ENCODE measurements at regions not wholly inside any gene's neighbourhood (a gene's known extent, or its start where the extent isn't known, plus 50 kb on each side); places are given as distances from the start of the nearest gene placed in this dataset.

- TF ChIP-seq MAX (IDR thresholded peaks at IDR 0.05): no peak
- TF ChIP-seq ZBTB7A (IDR thresholded peaks at IDR 0.05; ENCODE audit: low read depth): no peak
- TF ChIP-seq RAD21 (IDR thresholded peaks at IDR 0.05; ENCODE audit: low read depth): no peak
These were observed 127.9 kb downstream of the ENGASE start for GRCh38 chr17:79202480-79202879.
